IMR-90 (cell line): ENCODE measurements at regions not wholly inside any gene's neighbourhood (a gene's known extent, or its start where the extent isn't known, plus 50 kb on each side); places are given as distances from the start of the nearest gene placed in this dataset.
A peak's percentile ranks its signal among the peaks of the same experiment; 100 is the strongest.

ENCODE experiments used
- ATAC-seq: fragments of 200-7000 bp; cut with Tn5 transposase; 2 replicates; pipeline ENCODE4 v1.9.1; 2020; ENCODE audit warnings: low read depth, mild to moderate bottlenecking, moderate library complexity
- BruUV-seq: library from RNA; stranded (reverse); fragments of 400-500 nt; replicated peaks from 2 replicates; lab custom pipeline; 2021; lab: Mats Ljungman, UMichigan
- CTCF ChIA-PET: fragments of 300-600 bp; formaldehyde crosslinking; extraction: SDS; loops from one replicate; lab custom pipeline; 2021; ENCODE audit warnings: antibody characterized with exemption; lab: Yijun Ruan, JAX
- POLR2A ChIA-PET: fragments of 300-600 bp; sonication (Branson Sonifier 250); formaldehyde crosslinking; loops from one replicate; lab custom pipeline; 2022; ENCODE audit warnings: antibody characterized with exemption; ENCODE audit not compliant: unreplicated experiment; lab: Charles Lee
- DNase-seq: peaks from one replicate; pipeline ENCODE4 v3.0.0; 2013
- H2AFZ ChIP-seq: replicated peaks from 2 replicates; pipeline ENCODE3; 2013; ENCODE audit warnings: low read length, mild to moderate bottlenecking; ENCODE audit not compliant: poor library complexity
- H2AK5ac ChIP-seq: 2 replicates; pipeline ENCODE4 v1.6.1; 2013; ENCODE audit warnings: low read depth, low read length, inconsistent platforms
- H2AK9ac ChIP-seq: replicated peaks from 2 replicates; pipeline ENCODE3; 2013; ENCODE audit warnings: mild to moderate bottlenecking, low read depth, low read length, moderate library complexity; ENCODE audit not compliant: poor library complexity
- H2BK120ac ChIP-seq: 2 replicates; pipeline ENCODE4 v1.6.1; 2013; ENCODE audit warnings: low read depth, low read length, inconsistent platforms
- H2BK15ac ChIP-seq: 3 replicates; pipeline ENCODE4 v1.6.1; 2013; ENCODE audit warnings: low read depth, low read length, inconsistent platforms
- H2BK20ac ChIP-seq: 2 replicates; pipeline ENCODE4 v1.6.1; 2013; ENCODE audit warnings: low read depth, mild to moderate bottlenecking, inconsistent platforms, low read length, moderate library complexity
- H2BK5ac ChIP-seq: 2 replicates; pipeline ENCODE4 v1.6.1; 2013; ENCODE audit warnings: mild to moderate bottlenecking, low read depth, low read length, inconsistent platforms; ENCODE audit not compliant: poor library complexity, severe bottlenecking
- H3K14ac ChIP-seq: replicated peaks from 2 replicates; pipeline ENCODE4 v1.6.1; 2013; ENCODE audit warnings: low read depth, low read length, inconsistent platforms
- H3K18ac ChIP-seq: 2 replicates; pipeline ENCODE4 v1.6.1; 2013; ENCODE audit warnings: low read depth, low read length, control low read depth
- H3K23ac ChIP-seq: 2 replicates; pipeline ENCODE4 v1.6.1; 2013; ENCODE audit warnings: low read depth, low read length, inconsistent platforms
- H3K27ac ChIP-seq: 2 replicates; pipeline ENCODE4 v1.5.1; 2013; ENCODE audit warnings: mild to moderate bottlenecking, control low read depth, low read length; ENCODE audit not compliant: insufficient read depth
- H3K27me3 ChIP-seq: 2 replicates; pipeline ENCODE4 v1.6.1; 2013; ENCODE audit warnings: low read length; ENCODE audit not compliant: control insufficient read depth, insufficient read depth
- H3K36me3 ChIP-seq: 2 replicates; pipeline ENCODE4 v1.6.1; 2013; ENCODE audit warnings: low read length, mixed read lengths; ENCODE audit not compliant: control insufficient read depth, insufficient read depth
- H3K4ac ChIP-seq: 2 replicates; pipeline ENCODE4 v1.6.1; 2013; ENCODE audit warnings: low read depth, low read length, inconsistent platforms
- H3K4me1 ChIP-seq: 2 replicates; pipeline ENCODE4 v1.6.1; 2013; ENCODE audit warnings: low read length, mixed read lengths; ENCODE audit not compliant: control insufficient read depth, insufficient read depth
- H3K4me2 ChIP-seq: 2 replicates; pipeline ENCODE4 v1.6.1; 2013; ENCODE audit warnings: low read depth, mild to moderate bottlenecking, control low read depth, low read length, moderate library complexity
- H3K4me3 ChIP-seq: 2 replicates; pipeline ENCODE4 v1.5.1; 2013; ENCODE audit warnings: low read depth, mild to moderate bottlenecking, control low read depth, low read length, moderate library complexity; ENCODE audit not compliant: insufficient read depth
- H3K56ac ChIP-seq: 2 replicates; pipeline ENCODE4 v1.6.1; 2013; ENCODE audit warnings: low read length, inconsistent platforms; ENCODE audit not compliant: insufficient read depth; ENCODE audit errors: extremely low read depth
- H3K79me1 ChIP-seq, 2 experiments: 2 replicates each; pipeline ENCODE4 v1.6.1; 2013; ENCODE audit warnings: low read length in 2 of 2, inconsistent platforms in 1 of 2, low read depth in 1 of 2
- H3K9ac ChIP-seq: 2 replicates; pipeline ENCODE4 v1.6.1; 2013; ENCODE audit warnings: low read depth, low read length, control low read depth
- H3K9me1 ChIP-seq: 2 replicates; pipeline ENCODE4 v1.6.1; 2013; ENCODE audit warnings: low read length, inconsistent platforms; ENCODE audit not compliant: insufficient read depth
- H3K9me3 ChIP-seq: 2 replicates; pipeline ENCODE4 v1.6.1; 2013; ENCODE audit warnings: low read length; ENCODE audit not compliant: control insufficient read depth, insufficient read depth
- H4K20me1 ChIP-seq: 2 replicates; pipeline ENCODE4 v1.6.1; 2013; ENCODE audit warnings: low read length, inconsistent platforms; ENCODE audit not compliant: insufficient read depth
- H4K5ac ChIP-seq: 2 replicates; pipeline ENCODE4 v1.6.1; 2013; ENCODE audit warnings: mild to moderate bottlenecking, low read depth, low read length, control low read depth
- H4K8ac ChIP-seq, 2 experiments: 2 replicates each; pipeline ENCODE4 v1.6.1; 2013; ENCODE audit warnings: low read depth in 2 of 2, low read length in 2 of 2, control low read depth in 1 of 2, inconsistent platforms in 1 of 2
- H4K91ac ChIP-seq: 2 replicates; pipeline ENCODE4 v1.6.1; 2013; ENCODE audit warnings: low read depth, low read length, inconsistent platforms; ENCODE audit not compliant: insufficient read depth
- CEBPB ChIP-seq: IDR thresholded peaks from 2 replicates; pipeline ENCODE4 v1.6.1; 2012; ENCODE audit warnings: low read depth, low read length, improper control_type of control experiment
- CHD1 ChIP-seq: IDR thresholded peaks from 2 replicates; pipeline ENCODE4 v1.6.1; 2012; ENCODE audit warnings: low read depth, low read length, improper control_type of control experiment
- ELK1 ChIP-seq: fragments of 150-350 bp; IDR thresholded peaks from 2 replicates; pipeline ENCODE4 v1.6.1; 2016; ENCODE audit warnings: low read depth, mild to moderate bottlenecking, low read length, moderate library complexity, borderline replicate concordance
- FOS ChIP-seq: fragments of 150-350 bp; IDR thresholded peaks from 2 replicates; pipeline ENCODE4 v1.6.1; 2016; ENCODE audit warnings: low read depth, low read length
- MAFK ChIP-seq: IDR thresholded peaks from 2 replicates; pipeline ENCODE4 v1.6.1; 2012; ENCODE audit warnings: low read depth, low read length, improper control_type of control experiment
- MAZ ChIP-seq: IDR thresholded peaks from 2 replicates; pipeline ENCODE4 v1.6.1; 2012; ENCODE audit warnings: low read depth, mild to moderate bottlenecking, low read length, improper control_type of control experiment, moderate library complexity, borderline replicate concordance
- MXI1 ChIP-seq: IDR thresholded peaks from 2 replicates; pipeline ENCODE4 v1.6.1; 2012; ENCODE audit warnings: low read depth, mild to moderate bottlenecking, low read length, moderate library complexity, borderline replicate concordance
- NFE2L2 ChIP-seq: fragments of 150-350 bp; IDR thresholded peaks from 2 replicates; pipeline ENCODE4 v1.6.1; 2016; ENCODE audit warnings: low read depth, mild to moderate bottlenecking, low read length
- POLR2A ChIP-seq: IDR thresholded peaks from 2 replicates; pipeline ENCODE4 v1.6.1; 2012; ENCODE audit warnings: mild to moderate bottlenecking, low read depth, low read length
- RAD21 ChIP-seq: IDR thresholded peaks from 2 replicates; pipeline ENCODE4 v1.6.1; 2012; ENCODE audit warnings: low read length, improper control_type of control experiment
- RCOR1 ChIP-seq: IDR thresholded peaks from 2 replicates; pipeline ENCODE4 v1.6.1; 2012; ENCODE audit warnings: mild to moderate bottlenecking, low read length, improper control_type of control experiment; ENCODE audit not compliant: insufficient replicate concordance
- RFX5 ChIP-seq: IDR thresholded peaks from 2 replicates; pipeline ENCODE4 v1.8.0; 2012; ENCODE audit warnings: low read depth, mild to moderate bottlenecking, low read length, moderate library complexity
- SMC3 ChIP-seq: fragments of 150-350 bp; IDR thresholded peaks from 2 replicates; pipeline ENCODE4 v1.6.1; 2016; ENCODE audit warnings: low read depth, mild to moderate bottlenecking, antibody characterized with exemption, low read length, moderate library complexity
- USF2 ChIP-seq: fragments of 150-350 bp; IDR thresholded peaks from 2 replicates; pipeline ENCODE4 v1.6.1; 2017; ENCODE audit warnings: mild to moderate bottlenecking, antibody characterized with exemption, low read length, low read depth
- WGBS, 2 experiments: methylation state at CpG; one replicate each; pipeline versions ENCODE4 v1.1.5 to v1.1.7; 2013; ENCODE audit warnings: missing lambda C conversion rate in 2 of 2; ENCODE audit not compliant: insufficient read length in 1 of 2; ENCODE audit errors: extremely low coverage in 2 of 2; 5-methylcytosine and 5-hydroxymethylcytosine counted together
- dilution Hi-C: fragments of 300-500 bp; cut with HindIII; formaldehyde crosslinking; loops from one replicate; pipeline ENCODE4 v1.14.3; 2018; ENCODE audit warnings: low sequenced_read_pairs; ENCODE audit not compliant: unreplicated experiment
- in situ Hi-C: fragments of 300-500 bp; cut with MboI; formaldehyde crosslinking; loops from 3 replicates; pipeline ENCODE4 v1.14.3; 2019; ENCODE audit warnings: low sequenced_read_pairs, inconsistent platforms, mixed read lengths
- intact Hi-C: fragments of 100-400 bp; cut with micrococcal nuclease; formaldehyde crosslinking; loops from 2 replicates; pipeline ENCODE4 v1.10.0; 2022

- TF ChIP-seq MAZ (no peak), POLR2A (no peak)
Observed at GRCh38 chr2:215615067-215615802, 179.4 kb upstream of the FN1 start (continued).

DNA sequence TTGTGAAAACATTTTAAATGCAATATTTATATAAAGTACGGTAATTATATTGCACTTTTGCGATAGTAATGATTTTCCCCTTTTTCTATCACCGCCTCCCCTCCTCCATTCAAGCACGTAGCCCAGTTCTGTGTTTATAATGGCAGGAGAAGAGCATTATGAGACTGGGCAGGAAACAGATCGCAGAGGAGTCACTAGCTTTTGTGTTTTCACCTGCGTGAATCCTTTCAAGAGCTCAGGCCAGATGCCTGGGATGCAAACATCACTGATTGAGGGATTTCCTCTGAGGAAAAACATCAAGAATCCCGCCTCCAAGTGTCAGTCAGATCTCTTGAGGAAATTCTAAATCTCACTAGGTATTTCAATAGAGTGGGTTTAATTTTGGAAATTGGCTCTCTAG is 178.4 kb upstream of the FN1 start:
- intact Hi-C loops, result no loop called here
- no peaks in the 10 kb centered on the region for H3K27me3 ChIP-seq
- H2AFZ ChIP-seq, result peak overlapping the region; percentile 16
- DNase-seq, result no peak
- no peak overlapping the region for H3K27ac ChIP-seq
- H3K4ac ChIP-seq, result peak overlapping the region; percentile 51
- H3K18ac ChIP-seq, result peak overlapping the region; percentile 68
- BruUV-seq, result no TSS peak
- H4K8ac ChIP-seq, result peak overlapping the region in 1 of 2 experiments; percentile 61; a peak in 3 of 4 replicates
- H3K9me1 ChIP-seq, result peaks cover 2% of the 10 kb centered on the region
- dilution Hi-C loops, result no loop called here
- H3K56ac ChIP-seq, result no peak overlapping the region
- H2AK5ac ChIP-seq, result no peak overlapping the region; the same call in 1 of the 2 replicates
- no peak overlapping the region for H3K4me3 ChIP-seq
- peak overlapping the region; percentile 64 for H4K91ac ChIP-seq
- no peaks in the 10 kb centered on the region for H3K36me3 ChIP-seq
- no peaks in the 10 kb centered on the region for H4K20me1 ChIP-seq
- no peaks in the 10 kb centered on the region for H3K79me1 ChIP-seq
- no peaks in the 10 kb centered on the region for H3K9me3 ChIP-seq
- TF ChIP-seq MAZ (no peak), RCOR1 (no peak), MXI1 (no peak), POLR2A (no peak), CEBPB (no peak), SMC3 (no peak), USF2 (no peak), CHD1 (no peak), FOS (no peak), RFX5 (no peak), ELK1 (no peak), MAFK (no peak), RAD21 (no peak), NFE2L2 (no peak)
- no peak overlapping the region for H2AK9ac ChIP-seq
- peak overlapping the region; percentile 95 for H2BK120ac ChIP-seq
- peak overlapping the region; percentile 62; the same call in 1 of the 2 replicates for H2BK20ac ChIP-seq
- in situ Hi-C loops, result no loop called here
- 80% methylated on average over 1 of the region's 7 CpGs; no CpG with 5 or more reads in 1 of the 2 experiments for WGBS, 2 experiments
- no peak overlapping the region for H3K9ac ChIP-seq
- no peak for ATAC-seq
- peaks cover 15% of the 10 kb centered on the region for H3K4me1 ChIP-seq
- H3K4me2 ChIP-seq, result no peak overlapping the region
- ChIA-PET POLR2A (no interaction called here), CTCF (no interaction called here)
- H3K23ac ChIP-seq, result no peak overlapping the region
- peak overlapping the region; percentile 77 for H2BK5ac ChIP-seq
- peak overlapping the region; percentile 64 for H4K5ac ChIP-seq
- H3K14ac ChIP-seq, result no peak overlapping the region
- H2BK15ac ChIP-seq, result peak overlapping the region; percentile 68; the same call in 2 of the 3 replicates
